HG02623 (cell line): ENCODE measurements at regions not wholly inside any gene's neighbourhood (a gene's known extent, or its start where the extent isn't known, plus 50 kb on each side); places are given as distances from the start of the nearest gene placed in this dataset.

Experiments
- ATAC-seq: cut with Tn5 transposase; IDR thresholded peaks from one replicate; pipeline ENCODE4 v1.9.1; 2021; ENCODE audit warnings: moderate library complexity; ENCODE audit not compliant: unreplicated experiment

GRCh38 chr20:21808863-21809664, 103.6 kb downstream of the PAX1 start:
- ATAC-seq: no peak

- no peak for ATAC-seq
Measured at GRCh38 chr20:21808139-21808538, 102.7 kb downstream of the PAX1 start.

GRCh38 chr20:21804802-21805201, 99.3 kb downstream of the PAX1 start:
- ATAC-seq: no peak

- ATAC-seq: no peak
Measured at GRCh38 chr20:21801193-21801592, 95.7 kb downstream of the PAX1 start.

GRCh38 chr20:21798384-21798783, 92.9 kb downstream of the PAX1 start:
- ATAC-seq: no peak

GRCh38 chr20:21796059-21796458, 90.6 kb downstream of the PAX1 start:
- ATAC-seq: no peak

GRCh38 chr20:21788082-21788481, 82.6 kb downstream of the PAX1 start:
- ATAC-seq: no peak

GRCh38 chr20:21781446-21782075, 76.1 kb downstream of the PAX1 start:
- ATAC-seq: no peak

GRCh38 chr20:21780528-21780927, 75.1 kb downstream of the PAX1 start:
- no peak for ATAC-seq
